Esophagus muscularis mucosa (tissue), 4 donors: ENCODE measurements at regions not wholly inside any gene's neighbourhood (a gene's known extent, or its start where the extent isn't known, plus 50 kb on each side); places are given as distances from the start of the nearest gene placed in this dataset.

Experiments used
- DNase-seq: peaks from one replicate; pipeline ENCODE4 v3.0.0-alpha.2; 2017; ENCODE audit errors: extremely low spot score
- H3K27ac ChIP-seq, 4 donors: fragments of 200-600 bp; sonication (generic); replicated peaks in 1 of 4; 1 replicate in 3 of 4; 2 replicates in 1 of 4; pipeline ENCODE4 v1.5.1; 2016 to 2019; ENCODE audit warnings: mild to moderate bottlenecking in 1 of 4
- H3K27me3 ChIP-seq, 4 donors: fragments of 200-600 bp; sonication (generic); one replicate each; pipeline versions ENCODE4 v1.5.1 to v1.6.0; 2016 to 2019
- H3K36me3 ChIP-seq, 4 donors: fragments of 200-600 bp; sonication (generic); one replicate each; pipeline ENCODE4 v1.5.1; 2016 to 2019
- H3K4me1 ChIP-seq, 4 donors: fragments of 200-600 bp; sonication (generic); one replicate each; pipeline ENCODE4 v1.5.1; 2016 to 2019
- H3K4me3 ChIP-seq, 4 donors: fragments of 200-600 bp; sonication (generic); 1 replicate in 2 of 4; 2 replicates in 2 of 4; pipeline ENCODE4 v1.5.1; 2016 to 2019; ENCODE audit warnings: mild to moderate bottlenecking in 4 of 4, moderate library complexity in 1 of 4
- H3K9me3 ChIP-seq, 4 donors: fragments of 200-600 bp; sonication (generic); 1 replicate in 3 of 4; 2 replicates in 1 of 4; pipeline ENCODE4 v1.5.1; 2016 to 2019
- CTCF ChIP-seq, 3 experiments: fragments of 200-600 bp in 2 of 3; fragments of 450-650 bp in 1 of 3; sonication (generic) in 2 of 3; IDR thresholded peaks; one replicate each; pipeline ENCODE4 v1.5.1; 2017 to 2019; ENCODE audit warnings: antibody characterized with exemption in 3 of 3, mild to moderate bottlenecking in 2 of 3, moderate library complexity in 1 of 3
- EP300 ChIP-seq: sonication (generic); formaldehyde crosslinking; IDR thresholded peaks from one replicate; pipeline ENCODE4 v1.6.1; 2017; ENCODE audit warnings: antibody characterized with exemption
- POLR2A ChIP-seq: fragments of 450-650 bp; IDR thresholded peaks from one replicate; pipeline ENCODE4 v1.6.1; 2017; ENCODE audit warnings: antibody characterized with exemption, moderate library complexity, mild to moderate bottlenecking, low read depth
- POLR2AphosphoS5 ChIP-seq, 2 donors: sonication (generic); formaldehyde crosslinking; IDR thresholded peaks; one replicate each; pipeline ENCODE4 v1.6.1; 2017; ENCODE audit warnings: antibody characterized with exemption in 2 of 2
- WGBS: methylation state at CpG from one replicate; pipeline ENCODE4 v1.1.5; 2018; 5-methylcytosine and 5-hydroxymethylcytosine counted together
- intact Hi-C: fragments of 100-400 bp; cut with DNase I; formaldehyde crosslinking; loops from one replicate; pipeline ENCODE4 v1.15.1; 2023

GRCh38 chr11:116428638-116428975, 344.2 kb downstream of the BUD13 start:
- TF ChIP-seq POLR2AphosphoS5 (IDR thresholded peaks at IDR 0.05) (no peak), CTCF (IDR thresholded peaks at IDR 0.05) (no peak), EP300 (no peak), POLR2A (no peak)
- Histone ChIP-seq H3K9me3 (no peaks in the 10 kb centered on the region), H3K36me3 (no peaks in the 10 kb centered on the region), H3K4me3 (no peak overlapping the region), H3K27me3 (no peaks in the 10 kb centered on the region), H3K4me1 (peaks cover 6 to 16% (median 10%) of the 10 kb centered on the region in 4 donors), H3K27ac (no peak overlapping the region)
- intact Hi-C loops: no loop called here
- DNase-seq: no peak
- 83% methylated on average over 6 of the region's 6 CpGs for WGBS

- H3K9me3 ChIP-seq: no peaks in the 10 kb centered on the region
- TF ChIP-seq POLR2AphosphoS5 (IDR thresholded peaks at IDR 0.05) (no peak), EP300 (no peak), POLR2A (no peak), CTCF (IDR thresholded peaks at IDR 0.05) (no peak)
- no peak for DNase-seq
- no peaks in the 10 kb centered on the region for H3K36me3 ChIP-seq
- H3K4me1 ChIP-seq: peaks cover 6 to 16% (median 10%) of the 10 kb centered on the region in 4 donors
- no peaks in the 10 kb centered on the region for H3K27me3 ChIP-seq
- no peak overlapping the region for H3K4me3 ChIP-seq
- intact Hi-C loops: no loop called here
- no peak overlapping the region for H3K27ac ChIP-seq
- WGBS: 47% methylated on average over 11 of the region's 11 CpGs
Observed at GRCh38 chr11:116427903-116428637, 344.7 kb downstream of the BUD13 start.

- Histone ChIP-seq H3K4me3 (no peak overlapping the region), H3K27me3 (no peaks in the 10 kb centered on the region), H3K27ac (no peak overlapping the region), H3K4me1 (peaks cover 6 to 20% (median 12%) of the 10 kb centered on the region in 4 donors), H3K36me3 (no peaks in the 10 kb centered on the region), H3K9me3 (no peaks in the 10 kb centered on the region)
- TF ChIP-seq POLR2A: no peak
- no peak for TF ChIP-seq EP300
- no peak for TF ChIP-seq POLR2AphosphoS5 (IDR thresholded peaks at IDR 0.05)
- no peak for TF ChIP-seq CTCF (IDR thresholded peaks at IDR 0.05)
- no peak for DNase-seq
- intact Hi-C loops: no loop called here
- 63% methylated on average over 3 of the region's 3 CpGs for WGBS
Observed at GRCh38 chr11:116427337-116427902, 345.4 kb downstream of the BUD13 start.

GRCh38 chr11:116426761-116427160, 346.0 kb downstream of the BUD13 start:
- H3K27me3 ChIP-seq: no peaks in the 10 kb centered on the region
- TF ChIP-seq CTCF (IDR thresholded peaks at IDR 0.05): no peak
- no peak for TF ChIP-seq EP300
- no peak for TF ChIP-seq POLR2AphosphoS5 (IDR thresholded peaks at IDR 0.05)
- no peak for TF ChIP-seq POLR2A
- H3K27ac ChIP-seq: no peak overlapping the region
- no peak overlapping the region for H3K4me3 ChIP-seq
- H3K4me1 ChIP-seq: peaks cover 6 to 22% (median 12%) of the 10 kb centered on the region in 4 donors
- 57% methylated on average over 1 of the region's 1 CpG for WGBS
- intact Hi-C loops: no loop called here
- H3K36me3 ChIP-seq: no peaks in the 10 kb centered on the region
- no peak for DNase-seq
- no peaks in the 10 kb centered on the region for H3K9me3 ChIP-seq
